H1 (cell line): ENCODE measurements at regions not wholly inside any gene's neighbourhood (a gene's known extent, or its start where the extent isn't known, plus 50 kb on each side); places are given as distances from the start of the nearest gene placed in this dataset.

Source experiments
- CTCF ChIA-PET: fragments of 300-600 bp; sonication (Branson Sonifier 250); formaldehyde crosslinking; loops from one replicate; lab custom pipeline; 2021; ENCODE audit not compliant: partially characterized antibody; lab: Charles Lee
- POLR2A ChIA-PET: fragments of 300-600 bp; sonication (Branson Sonifier 250); formaldehyde crosslinking; loops from one replicate; lab custom pipeline; 2021; ENCODE audit warnings: inconsistent platforms; ENCODE audit not compliant: partially characterized antibody; lab: Charles Lee
- DNase-seq, 2 experiments: peaks; one replicate each; pipeline versions ENCODE4 v3.0.0 to v3.0.0-alpha.2; 2010 to 2022; ENCODE audit warnings: low spot score in 2 of 2, low read depth in 1 of 2, mixed read lengths in 1 of 2
- FAIRE-seq: peaks from 2 replicates; lab custom pipeline; 2011; peaks lifted over from hg19 to GRCh38; lab: Jason Lieb, UNC
- H2AFZ ChIP-seq: 2 replicates; pipeline ENCODE4 v1.8.1; 2012; ENCODE audit warnings: low read length, inconsistent platforms
- H2AK5ac ChIP-seq: 2 replicates; pipeline ENCODE4 v1.6.1; 2013; ENCODE audit warnings: low read depth, low read length
- H2BK120ac ChIP-seq: replicated peaks from 2 replicates; pipeline ENCODE3; 2013; ENCODE audit warnings: low read depth, low read length, inconsistent platforms
- H2BK12ac ChIP-seq: 2 replicates; pipeline ENCODE4 v1.6.1; 2013; ENCODE audit warnings: low read depth, low read length
- H2BK15ac ChIP-seq: 2 replicates; pipeline ENCODE4 v1.6.1; 2013; ENCODE audit warnings: low read length
- H2BK20ac ChIP-seq: 2 replicates; pipeline ENCODE4 v1.6.1; 2013; ENCODE audit warnings: low read length
- H2BK5ac ChIP-seq: 2 replicates; pipeline ENCODE4 v1.6.1; 2013; ENCODE audit warnings: low read depth, low read length
- H3K14ac ChIP-seq: 2 replicates; pipeline ENCODE4 v1.6.1; 2013; ENCODE audit warnings: inconsistent platforms; ENCODE audit not compliant: insufficient read length
- H3K18ac ChIP-seq: 2 replicates; pipeline ENCODE4 v1.6.1; 2013; ENCODE audit warnings: low read length; ENCODE audit errors: extremely low read depth
- H3K23ac ChIP-seq: 2 replicates; pipeline ENCODE4 v1.6.1; 2013; ENCODE audit warnings: inconsistent platforms; ENCODE audit not compliant: insufficient read length
- H3K23me2 ChIP-seq: 2 replicates; pipeline ENCODE4 v1.6.1; 2013; ENCODE audit warnings: low read depth, low read length
- H3K27ac ChIP-seq: 2 replicates; pipeline ENCODE4 v1.6.1; 2011; ENCODE audit warnings: low read depth, low read length, inconsistent platforms
- H3K27me3 ChIP-seq, 4 experiments: replicated peaks in 1 of 4; 1 replicate in 1 of 4; 2 replicates in 3 of 4; pipeline versions ENCODE4 v1.6.1 to v1.8.1; 2011 to 2013; ENCODE audit warnings: low read length in 3 of 4, mild to moderate bottlenecking in 3 of 4, inconsistent platforms in 2 of 4, mixed read lengths in 2 of 4, moderate library complexity in 1 of 4; ENCODE audit not compliant: control insufficient read depth in 3 of 4, insufficient read depth in 3 of 4; ENCODE audit errors: extremely low read depth in 1 of 4
- H3K36me3 ChIP-seq, 4 experiments: 2 replicates each; pipeline versions ENCODE4 v1.6.1 to v1.8.1; 2011 to 2013; ENCODE audit warnings: mild to moderate bottlenecking in 4 of 4, low read length in 3 of 4, moderate library complexity in 2 of 4, control low read depth in 1 of 4, inconsistent platforms in 1 of 4; ENCODE audit not compliant: insufficient read depth in 4 of 4, control insufficient read depth in 2 of 4
- H3K4ac ChIP-seq: replicated peaks from 2 replicates; pipeline ENCODE3; 2013; ENCODE audit warnings: low read length, low read depth, mixed read lengths, inconsistent platforms; ENCODE audit not compliant: insufficient read length
- H3K4me1 ChIP-seq, 4 experiments: replicated peaks in 1 of 4; 1 replicate in 1 of 4; 2 replicates in 3 of 4; pipeline versions ENCODE4 v1.6.1 to v1.8.1; 2011 to 2013; ENCODE audit warnings: low read length in 3 of 4, inconsistent platforms in 2 of 4, mixed read lengths in 1 of 4; ENCODE audit not compliant: insufficient read depth in 4 of 4, control insufficient read depth in 3 of 4
- H3K4me2 ChIP-seq, 2 experiments: 2 replicates each; pipeline versions ENCODE4 v1.6.1 to v1.8.1; 2011 to 2013; ENCODE audit warnings: low read depth in 2 of 2, low read length in 2 of 2, control low read depth in 1 of 2, inconsistent platforms in 1 of 2, mild to moderate bottlenecking in 1 of 2; ENCODE audit not compliant: insufficient read depth in 1 of 2
- H3K4me3 ChIP-seq, 4 experiments: fragments of 200-600, 300-600 bp in 1 of 4; sonication (generic), shearing (Covaris generic), sonication (Bioruptor Twin) in 1 of 4; 2 replicates each; pipeline versions ENCODE4 v1.5.1 to v1.8.1; 2011 to 2016; ENCODE audit warnings: low read length in 4 of 4, low read depth in 3 of 4, control low read depth in 2 of 4, inconsistent platforms in 2 of 4, mild to moderate bottlenecking in 2 of 4, mixed read lengths in 1 of 4, moderate library complexity in 1 of 4; ENCODE audit not compliant: insufficient read depth in 2 of 4; ENCODE audit errors: extremely low read depth in 1 of 4
- H3K56ac ChIP-seq: replicated peaks from 2 replicates; pipeline ENCODE3; 2013; ENCODE audit warnings: low read depth, mild to moderate bottlenecking, mixed read lengths, low read length, inconsistent platforms; ENCODE audit not compliant: insufficient read length
- H3K79me1 ChIP-seq: 2 replicates; pipeline ENCODE4 v1.6.1; 2013; ENCODE audit warnings: low read depth, low read length, control low read depth
- H3K79me2 ChIP-seq, 2 experiments: 2 replicates each; pipeline versions ENCODE4 v1.6.1 to v1.8.1; 2012 to 2013; ENCODE audit warnings: low read length in 2 of 2, mild to moderate bottlenecking in 2 of 2, inconsistent platforms in 1 of 2; ENCODE audit not compliant: insufficient read depth in 2 of 2, control insufficient read depth in 1 of 2
- H3K9ac ChIP-seq, 4 experiments: replicated peaks in 1 of 4; 1 replicate in 1 of 4; 2 replicates in 3 of 4; pipeline versions ENCODE4 v1.6.1 to v1.8.1; 2011 to 2013; ENCODE audit warnings: low read depth in 3 of 4, low read length in 3 of 4, control low read depth in 2 of 4, mild to moderate bottlenecking in 2 of 4, moderate library complexity in 2 of 4, inconsistent platforms in 1 of 4; ENCODE audit errors: extremely low read depth in 1 of 4
- H3K9me3 ChIP-seq, 2 experiments: 2 replicates each; pipeline versions ENCODE4 v1.6.1 to v1.8.1; 2012 to 2013; ENCODE audit warnings: mild to moderate bottlenecking in 2 of 2, moderate library complexity in 2 of 2, control low read depth in 1 of 2, inconsistent platforms in 1 of 2, low read depth in 1 of 2, low read length in 1 of 2, mixed read lengths in 1 of 2; ENCODE audit not compliant: insufficient read depth in 2 of 2
- H4K20me1 ChIP-seq, 2 experiments: replicated peaks in 1 of 2; 2 replicates each; pipeline versions ENCODE3 to v1.8.1; 2011 to 2013; ENCODE audit warnings: inconsistent platforms in 2 of 2, low read length in 2 of 2, mild to moderate bottlenecking in 1 of 2; ENCODE audit not compliant: insufficient read depth in 2 of 2, control insufficient read depth in 1 of 2
- H4K5ac ChIP-seq: 2 replicates; pipeline ENCODE4 v1.6.1; 2013; ENCODE audit warnings: low read length, low read depth, mixed read lengths, inconsistent platforms; ENCODE audit not compliant: insufficient read length
- H4K8ac ChIP-seq: 2 replicates; pipeline ENCODE4 v1.8.0; 2013; ENCODE audit warnings: mild to moderate bottlenecking, moderate library complexity, low read length, inconsistent platforms; ENCODE audit not compliant: insufficient read depth; ENCODE audit errors: extremely low read depth
- H4K91ac ChIP-seq: replicated peaks from 2 replicates; pipeline ENCODE3; 2013; ENCODE audit warnings: low read length, mixed read lengths, inconsistent platforms; ENCODE audit not compliant: insufficient read length
- CREB1 ChIP-seq: IDR thresholded peaks from 2 replicates; pipeline ENCODE4 v1.6.1; 2012; ENCODE audit warnings: inconsistent platforms
- CTBP2 ChIP-seq: IDR thresholded peaks from 2 replicates; pipeline ENCODE4 v1.7.0; 2011; ENCODE audit warnings: borderline replicate concordance, mild to moderate bottlenecking, moderate library complexity, mixed read lengths, low read length; ENCODE audit not compliant: insufficient read depth, insufficient read length
- EGR1 ChIP-seq: IDR thresholded peaks from 2 replicates; pipeline ENCODE4 v1.6.1; 2011; ENCODE audit warnings: low read depth, low read length, borderline replicate concordance
- PHF8 ChIP-seq: fragments of 200-600 bp; sonication (generic); conservative IDR thresholded peaks from 2 replicates; pipeline ENCODE4 v1.7.1; 2012; ENCODE audit warnings: low read depth, mild to moderate bottlenecking, inconsistent platforms, low read length, moderate library complexity
- USF2 ChIP-seq: IDR thresholded peaks from 2 replicates; pipeline ENCODE4 v1.6.1; 2011; ENCODE audit warnings: low read length, improper control_type of control experiment
- WGBS, 2 experiments: shearing (Covaris generic) in 1 of 2; methylation state at CpG; one replicate each; pipeline versions ENCODE4 v1.1.6 to v1.1.7; 2013 to 2015; ENCODE audit warnings: low lambda C conversion rate in 2 of 2, mixed read lengths in 2 of 2, inconsistent platforms in 1 of 2, low coverage in 1 of 2, missing lambda C conversion rate in 1 of 2; ENCODE audit not compliant: insufficient replicate concordance in 2 of 2, insufficient coverage in 1 of 2, insufficient read length in 1 of 2; ENCODE audit errors: extremely low coverage in 1 of 2, missing lambda C conversion rate in 1 of 2; 5-methylcytosine and 5-hydroxymethylcytosine counted together

- Histone ChIP-seq H3K9me3 (peaks cover 4 to 8% of the 10 kb centered on the region in 2 experiments; a peak in 3 of 4 replicates), H2BK20ac (no peak overlapping the region), H3K4me3 (no peak overlapping the region), H4K8ac (no peak overlapping the region; the same call in 1 of the 2 replicates), H3K79me1 (no peaks in the 10 kb centered on the region), H3K4me1 (no peaks in the 10 kb centered on the region), H2BK5ac (no peak overlapping the region), H3K23ac (no peak overlapping the region), H4K5ac (no peak overlapping the region), H2BK15ac (no peak overlapping the region), H3K79me2 (no peaks in the 10 kb centered on the region), H3K4ac (no peak overlapping the region), H2BK120ac (no peak overlapping the region), H3K36me3 (no peaks in the 10 kb centered on the region), H3K9ac (no peak overlapping the region), H3K27me3 (no peaks in the 10 kb centered on the region; a peak in 2 of 7 replicates), H2BK12ac (no peak overlapping the region), H3K18ac (no peak overlapping the region), H3K27ac (no peak overlapping the region), H4K20me1 (no peaks in the 10 kb centered on the region), H3K56ac (no peak overlapping the region), H3K14ac (no peak overlapping the region), H2AFZ (no peak overlapping the region), H3K23me2 (no peaks in the 10 kb centered on the region), H2AK5ac (no peak overlapping the region), H3K4me2 (no peak overlapping the region), H4K91ac (no peak overlapping the region)
- POLR2A ChIA-PET, result interaction anchor here (6.7 kb wide), 1 partner anchor 13 kb away, joined by 51 read pairs; no protein-coding TSS in a partner anchor
- CTCF ChIA-PET, result interaction anchor here (0.5 to 23.5 kb wide), 7 partner anchors 3 to 393 kb away, joined by 3 to 434 read pairs (median 6); no protein-coding TSS in a partner anchor
- TF ChIP-seq CTBP2 (no peak), CREB1 (no peak), PHF8 (no peak), USF2 (no peak), EGR1 (no peak)
- WGBS, 2 experiments, result 93% methylated on average over 19 of the region's 27 CpGs; no CpG with 5 or more reads in 1 of the 2 experiments
- DNase-seq (no peak), FAIRE-seq (no peak)
Observed at GRCh38 chr2:121088251-121089165, 196.5 kb downstream of the TFCP2L1 start.
